ENCODE measurements at regions not wholly inside any gene's neighbourhood (a gene's known extent, or its start where the extent isn't known, plus 50 kb on each side); places are given as distances from the start of the nearest gene placed in this dataset.

DNA sequence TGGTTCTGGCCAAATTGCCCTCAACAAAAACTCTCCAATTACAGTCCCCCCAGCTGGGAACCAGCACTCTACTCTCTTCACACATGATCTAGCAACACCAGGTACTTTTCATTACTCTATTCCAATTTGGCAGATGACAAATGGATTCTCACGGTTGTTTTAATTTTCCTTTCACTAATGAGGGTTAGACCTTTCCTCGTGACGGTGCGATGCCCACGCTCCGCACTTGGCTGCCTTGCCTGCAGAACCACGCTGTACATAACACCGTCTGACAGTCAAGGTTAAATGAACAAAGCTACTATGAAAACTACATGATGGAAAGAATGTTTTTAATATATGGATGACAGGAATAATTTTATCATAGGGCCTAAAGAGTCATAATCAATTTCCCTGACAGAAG lies 141.5 kb downstream of the FBXO15 start:
- POLR2A ChIA-PET: no interaction called here
- H3K4me2 ChIP-seq (ENCODE audit: low read length): no peak overlapping the region
- RAD21 ChIA-PET (ENCODE audit: low non-redundant PET in 1 of 2, low total read pairs in 2 of 2, uncharacterized antibody in 2 of 2, unreplicated experiment in 2 of 2): no interaction called here

DNA sequence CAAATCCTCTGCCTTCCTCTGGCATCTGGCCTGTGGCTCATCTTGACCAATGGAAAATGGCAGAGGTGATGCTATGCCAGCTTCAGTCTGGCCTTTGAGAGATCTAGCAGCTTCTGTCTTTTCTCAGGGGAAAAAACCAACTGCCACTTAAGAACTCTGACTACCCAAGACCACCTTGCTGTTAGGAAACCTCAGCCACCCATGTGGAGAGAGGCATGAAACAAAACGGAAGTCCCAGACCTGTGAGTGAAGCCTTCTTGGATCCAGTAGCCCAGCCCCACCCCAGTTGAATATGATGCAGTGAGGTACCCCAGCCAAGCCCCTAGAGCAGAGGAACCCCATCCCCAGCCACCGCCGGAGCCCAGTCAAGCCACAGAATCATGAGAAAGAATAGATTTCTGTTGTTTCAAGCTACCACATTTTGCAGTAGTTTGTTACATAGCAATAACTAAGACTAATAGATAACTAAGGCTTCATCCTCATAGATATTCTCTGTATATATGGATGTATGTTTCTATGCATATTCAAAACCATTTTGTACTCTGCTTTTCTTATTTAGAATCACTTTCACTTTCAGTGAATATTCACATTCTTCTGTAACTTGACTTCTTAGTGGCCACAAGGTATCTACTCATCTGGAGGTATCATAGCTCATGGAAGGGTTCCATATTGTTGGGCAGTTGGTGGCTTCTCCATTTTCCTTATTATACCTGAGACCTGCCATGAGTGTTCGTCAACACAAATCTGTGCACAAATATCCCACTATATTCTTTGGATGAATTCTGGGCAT lies 142.1 kb downstream of the FBXO15 start:
- no peak overlapping the region for H2AFZ ChIP-seq (ENCODE audit: low read depth, low read length, poor library complexity, severe bottlenecking)
- no peaks in the 10 kb centered on the region for H3K27me3 ChIP-seq (ENCODE audit: insufficient read depth, low read length)
- no peak overlapping the region for H3K9ac ChIP-seq (ENCODE audit: low read length)
- H4K20me1 ChIP-seq (ENCODE audit: insufficient read depth): no peaks in the 10 kb centered on the region
- BruUV-seq (replicated peaks): no TSS peak
- no peaks in the 10 kb centered on the region for H3K4me1 ChIP-seq (ENCODE audit: control insufficient read depth in 1 of 2, insufficient read depth in 2 of 2, low read length in 2 of 2)
- DNase-seq (ENCODE audit: low read depth, low spot score) (no peak), ATAC-seq (no peak)
- POLR2A ChIA-PET: no interaction called here
- H3K9me2 ChIP-seq (ENCODE audit: insufficient read depth): no peaks in the 10 kb centered on the region
- intact Hi-C loops (cut with micrococcal nuclease): no loop called here
- TF ChIP-seq EZH2phosphoT487 (IDR thresholded peaks at IDR 0.05; ENCODE audit: borderline replicate concordance) (no peak), EGR1 (IDR thresholded peaks at IDR 0.05; ENCODE audit: low read depth) (no peak), SP1 (IDR thresholded peaks at IDR 0.05; ENCODE audit: low read depth) (no peak), FOSL1 (IDR thresholded peaks at IDR 0.05; ENCODE audit: low read depth) (no peak), EZH2 (IDR thresholded peaks at IDR 0.05) (no peak)
- TF ChIP-seq, protein P1, sequence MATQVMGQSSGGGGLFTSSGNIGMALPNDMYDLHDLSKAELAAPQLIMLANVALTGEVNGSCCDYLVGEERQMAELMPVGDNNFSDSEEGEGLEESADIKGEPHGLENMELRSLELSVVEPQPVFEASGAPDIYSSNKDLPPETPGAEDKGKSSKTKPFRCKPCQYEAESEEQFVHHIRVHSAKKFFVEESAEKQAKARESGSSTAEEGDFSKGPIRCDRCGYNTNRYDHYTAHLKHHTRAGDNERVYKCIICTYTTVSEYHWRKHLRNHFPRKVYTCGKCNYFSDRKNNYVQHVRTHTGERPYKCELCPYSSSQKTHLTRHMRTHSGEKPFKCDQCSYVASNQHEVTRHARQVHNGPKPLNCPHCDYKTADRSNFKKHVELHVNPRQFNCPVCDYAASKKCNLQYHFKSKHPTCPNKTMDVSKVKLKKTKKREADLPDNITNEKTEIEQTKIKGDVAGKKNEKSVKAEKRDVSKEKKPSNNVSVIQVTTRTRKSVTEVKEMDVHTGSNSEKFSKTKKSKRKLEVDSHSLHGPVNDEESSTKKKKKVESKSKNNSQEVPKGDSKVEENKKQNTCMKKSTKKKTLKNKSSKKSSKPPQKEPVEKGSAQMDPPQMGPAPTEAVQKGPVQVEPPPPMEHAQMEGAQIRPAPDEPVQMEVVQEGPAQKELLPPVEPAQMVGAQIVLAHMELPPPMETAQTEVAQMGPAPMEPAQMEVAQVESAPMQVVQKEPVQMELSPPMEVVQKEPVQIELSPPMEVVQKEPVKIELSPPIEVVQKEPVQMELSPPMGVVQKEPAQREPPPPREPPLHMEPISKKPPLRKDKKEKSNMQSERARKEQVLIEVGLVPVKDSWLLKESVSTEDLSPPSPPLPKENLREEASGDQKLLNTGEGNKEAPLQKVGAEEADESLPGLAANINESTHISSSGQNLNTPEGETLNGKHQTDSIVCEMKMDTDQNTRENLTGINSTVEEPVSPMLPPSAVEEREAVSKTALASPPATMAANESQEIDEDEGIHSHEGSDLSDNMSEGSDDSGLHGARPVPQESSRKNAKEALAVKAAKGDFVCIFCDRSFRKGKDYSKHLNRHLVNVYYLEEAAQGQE (IDR thresholded peaks at IDR 0.05; ENCODE audit: low read depth): no peak
- TF ChIP-seq, protein P2, sequence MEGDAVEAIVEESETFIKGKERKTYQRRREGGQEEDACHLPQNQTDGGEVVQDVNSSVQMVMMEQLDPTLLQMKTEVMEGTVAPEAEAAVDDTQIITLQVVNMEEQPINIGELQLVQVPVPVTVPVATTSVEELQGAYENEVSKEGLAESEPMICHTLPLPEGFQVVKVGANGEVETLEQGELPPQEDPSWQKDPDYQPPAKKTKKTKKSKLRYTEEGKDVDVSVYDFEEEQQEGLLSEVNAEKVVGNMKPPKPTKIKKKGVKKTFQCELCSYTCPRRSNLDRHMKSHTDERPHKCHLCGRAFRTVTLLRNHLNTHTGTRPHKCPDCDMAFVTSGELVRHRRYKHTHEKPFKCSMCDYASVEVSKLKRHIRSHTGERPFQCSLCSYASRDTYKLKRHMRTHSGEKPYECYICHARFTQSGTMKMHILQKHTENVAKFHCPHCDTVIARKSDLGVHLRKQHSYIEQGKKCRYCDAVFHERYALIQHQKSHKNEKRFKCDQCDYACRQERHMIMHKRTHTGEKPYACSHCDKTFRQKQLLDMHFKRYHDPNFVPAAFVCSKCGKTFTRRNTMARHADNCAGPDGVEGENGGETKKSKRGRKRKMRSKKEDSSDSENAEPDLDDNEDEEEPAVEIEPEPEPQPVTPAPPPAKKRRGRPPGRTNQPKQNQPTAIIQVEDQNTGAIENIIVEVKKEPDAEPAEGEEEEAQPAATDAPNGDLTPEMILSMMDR (IDR thresholded peaks at IDR 0.05 in 2 of 3, conservative IDR thresholded peaks at IDR 0.05 in 1 of 3; ENCODE audit: borderline replicate concordance in 1 of 3, insufficient read depth in 1 of 3, low read depth in 2 of 3, low read length in 2 of 3): no peak
- TF ChIP-seq, protein P3, sequence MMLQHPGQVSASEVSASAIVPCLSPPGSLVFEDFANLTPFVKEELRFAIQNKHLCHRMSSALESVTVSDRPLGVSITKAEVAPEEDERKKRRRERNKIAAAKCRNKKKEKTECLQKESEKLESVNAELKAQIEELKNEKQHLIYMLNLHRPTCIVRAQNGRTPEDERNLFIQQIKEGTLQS (IDR thresholded peaks at IDR 0.05): no peak
- H3K79me2 ChIP-seq (ENCODE audit: insufficient read depth, low read length): no peaks in the 10 kb centered on the region
- RAD21 ChIA-PET (ENCODE audit: low non-redundant PET in 1 of 2, low total read pairs in 2 of 2, uncharacterized antibody in 2 of 2, unreplicated experiment in 2 of 2): no interaction called here
- CTCF ChIA-PET: no interaction called here
- no peak overlapping the region for H3K4me3 ChIP-seq (replicated peaks in 1 of 2; ENCODE audit: low read depth in 1 of 2, low read length in 2 of 2)
- no peak overlapping the region for H3K4me2 ChIP-seq (ENCODE audit: low read length)
- no peaks in the 10 kb centered on the region for H3K9me3 ChIP-seq (ENCODE audit: control insufficient read depth in 1 of 2, insufficient read depth in 1 of 2, low read depth in 1 of 2, low read length in 2 of 2)
- no peaks in the 10 kb centered on the region for H3K36me3 ChIP-seq (ENCODE audit: control insufficient read depth in 1 of 2, insufficient read depth in 2 of 2, low read length in 2 of 2)
- no peak overlapping the region for H3K27ac ChIP-seq (ENCODE audit: low read depth, low read length)

More for the DNA sequence above, 141.5 kb downstream of the FBXO15 start:
- Histone ChIP-seq H3K27me3 (ENCODE audit: insufficient read depth, low read length) (no peaks in the 10 kb centered on the region), H3K4me3 (replicated peaks in 1 of 2; ENCODE audit: low read depth in 1 of 2, low read length in 2 of 2) (no peak overlapping the region), H3K4me1 (ENCODE audit: control insufficient read depth in 1 of 2, insufficient read depth in 2 of 2, low read length in 2 of 2) (no peaks in the 10 kb centered on the region), H3K79me2 (ENCODE audit: insufficient read depth, low read length) (no peaks in the 10 kb centered on the region), H3K9ac (ENCODE audit: low read length) (no peak overlapping the region), H2AFZ (ENCODE audit: low read depth, low read length, poor library complexity, severe bottlenecking) (no peak overlapping the region), H3K36me3 (ENCODE audit: control insufficient read depth in 1 of 2, insufficient read depth in 2 of 2, low read length in 2 of 2) (no peaks in the 10 kb centered on the region), H3K9me2 (ENCODE audit: insufficient read depth) (no peaks in the 10 kb centered on the region), H3K9me3 (ENCODE audit: control insufficient read depth in 1 of 2, insufficient read depth in 1 of 2, low read depth in 1 of 2, low read length in 2 of 2) (no peaks in the 10 kb centered on the region), H4K20me1 (ENCODE audit: insufficient read depth) (no peaks in the 10 kb centered on the region), H3K27ac (ENCODE audit: low read depth, low read length) (no peak overlapping the region)
- DNase-seq (ENCODE audit: low read depth, low spot score) (no peak), ATAC-seq (no peak)
- intact Hi-C loops (cut with micrococcal nuclease): no loop called here
- no peak for TF ChIP-seq EZH2 (IDR thresholded peaks at IDR 0.05)
- no peak for TF ChIP-seq POLR2AphosphoS5 (IDR thresholded peaks at IDR 0.05; ENCODE audit: low read depth, low read length)
- no peak for TF ChIP-seq FOSL1 (IDR thresholded peaks at IDR 0.05; ENCODE audit: low read depth)
- no peak for TF ChIP-seq EZH2phosphoT487 (IDR thresholded peaks at IDR 0.05; ENCODE audit: borderline replicate concordance)
- TF ChIP-seq ZNF274 (IDR thresholded peaks at IDR 0.05; ENCODE audit: low read depth, low read length): no peak
- TF ChIP-seq ELF1 (IDR thresholded peaks at IDR 0.05; ENCODE audit: borderline replicate concordance, low read depth): no peak
- TF ChIP-seq CEBPB (IDR thresholded peaks at IDR 0.05; ENCODE audit: low read depth): no peak
- no peak for TF ChIP-seq TCF7L2 (IDR thresholded peaks at IDR 0.05; ENCODE audit: borderline replicate concordance, extremely low read depth, insufficient read depth, insufficient read length)
- TF ChIP-seq YY1 (IDR thresholded peaks at IDR 0.05; ENCODE audit: extremely low read depth, insufficient replicate concordance, low read depth, low read length): no peak
- no TSS peak for BruUV-seq (replicated peaks)
- CTCF ChIA-PET: no interaction called here
